Osteoblast (primary cell): ENCODE measurements at regions not wholly inside any gene's neighbourhood (a gene's known extent, or its start where the extent isn't known, plus 50 kb on each side); places are given as distances from the start of the nearest gene placed in this dataset.

Source experiments
- DNase-seq: peaks from one replicate; pipeline ENCODE4 v3.0.0; 2011; ENCODE audit warnings: low spot score, mixed read lengths; ENCODE audit not compliant: insufficient read length; ENCODE audit errors: missing footprints
- H2AFZ ChIP-seq: 2 replicates; pipeline ENCODE4 v1.6.0; 2011; ENCODE audit warnings: mild to moderate bottlenecking, low read length
- H3K27ac ChIP-seq: 2 replicates; pipeline ENCODE4 v1.5.1; 2011; ENCODE audit warnings: mild to moderate bottlenecking, low read depth, low read length, moderate library complexity
- H3K27me3 ChIP-seq: 2 replicates; pipeline ENCODE4 v1.6.0; 2012; ENCODE audit warnings: mild to moderate bottlenecking, control low read depth, inconsistent platforms, low read length, moderate library complexity; ENCODE audit not compliant: insufficient read depth
- H3K36me3 ChIP-seq: 2 replicates; pipeline ENCODE4 v1.5.1; 2011; ENCODE audit warnings: mild to moderate bottlenecking, low read length, control low read depth, moderate library complexity; ENCODE audit not compliant: insufficient read depth
- H3K4me1 ChIP-seq: 2 replicates; pipeline ENCODE4 v1.5.1; 2011; ENCODE audit warnings: mild to moderate bottlenecking, low read length, control low read depth, moderate library complexity; ENCODE audit not compliant: insufficient read depth
- H3K4me2 ChIP-seq: 2 replicates; pipeline ENCODE4 v1.6.0; 2011; ENCODE audit warnings: mild to moderate bottlenecking, low read length; ENCODE audit not compliant: insufficient read depth
- H3K4me3 ChIP-seq: fragments of 200-600 bp; sonication (generic); 3 replicates; pipeline ENCODE4 v1.5.1; 2012; ENCODE audit warnings: mild to moderate bottlenecking, low read length, inconsistent platforms; ENCODE audit not compliant: insufficient read depth
- H3K79me2 ChIP-seq: 2 replicates; pipeline ENCODE4 v1.6.0; 2012; ENCODE audit warnings: mild to moderate bottlenecking, low read length, control low read depth, inconsistent platforms; ENCODE audit not compliant: insufficient read depth
- H3K9me3 ChIP-seq: 2 replicates; pipeline ENCODE4 v1.5.1; 2011; ENCODE audit warnings: low read depth, low read length, control low read depth
- H4K20me1 ChIP-seq: 2 replicates; pipeline ENCODE4 v1.6.0; 2012; ENCODE audit warnings: mild to moderate bottlenecking, low read length, control low read depth; ENCODE audit not compliant: insufficient read depth
- TF ChIP-seq, protein P1 (sequence below): IDR thresholded peaks from 2 replicates; pipeline ENCODE4 v1.5.1; 2011; ENCODE audit warnings: mild to moderate bottlenecking, low read depth, low read length, moderate library complexity; ENCODE audit errors: extremely low read depth

DNA sequence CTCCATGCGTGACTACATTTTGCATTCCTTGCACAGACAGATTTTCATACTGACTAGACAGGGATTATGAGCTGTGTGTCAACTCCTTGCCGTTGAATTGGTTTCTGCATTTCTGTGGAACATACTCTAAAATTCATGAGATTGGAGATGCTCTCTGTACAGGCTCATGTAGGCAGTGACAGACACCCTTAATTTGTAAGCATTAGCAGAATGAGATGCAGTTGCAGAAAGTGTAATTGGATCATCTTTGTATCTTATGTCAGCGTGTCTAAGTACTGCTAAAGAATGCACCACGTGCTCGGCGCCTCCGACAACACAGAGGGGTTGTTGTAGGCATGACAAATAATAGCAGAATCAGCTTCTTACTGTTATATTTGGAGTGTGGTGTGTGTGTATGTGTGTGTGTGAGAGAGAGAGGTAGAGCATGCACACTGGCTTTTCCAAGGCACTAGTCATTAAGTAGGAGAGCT lies 212.4 kb downstream of the CMPK2 start:
- Histone ChIP-seq H3K36me3 (no peaks in the 10 kb centered on the region), H3K4me2 (no peak overlapping the region), H2AFZ (no peak overlapping the region), H3K9me3 (peaks cover 7% of the 10 kb centered on the region), H3K4me1 (no peaks in the 10 kb centered on the region), H4K20me1 (no peaks in the 10 kb centered on the region), H3K4me3 (no peak overlapping the region), H3K27me3 (no peaks in the 10 kb centered on the region), H3K79me2 (no peaks in the 10 kb centered on the region), H3K27ac (no peak overlapping the region)
- DNase-seq, result no peak
- TF ChIP-seq, protein P1, sequence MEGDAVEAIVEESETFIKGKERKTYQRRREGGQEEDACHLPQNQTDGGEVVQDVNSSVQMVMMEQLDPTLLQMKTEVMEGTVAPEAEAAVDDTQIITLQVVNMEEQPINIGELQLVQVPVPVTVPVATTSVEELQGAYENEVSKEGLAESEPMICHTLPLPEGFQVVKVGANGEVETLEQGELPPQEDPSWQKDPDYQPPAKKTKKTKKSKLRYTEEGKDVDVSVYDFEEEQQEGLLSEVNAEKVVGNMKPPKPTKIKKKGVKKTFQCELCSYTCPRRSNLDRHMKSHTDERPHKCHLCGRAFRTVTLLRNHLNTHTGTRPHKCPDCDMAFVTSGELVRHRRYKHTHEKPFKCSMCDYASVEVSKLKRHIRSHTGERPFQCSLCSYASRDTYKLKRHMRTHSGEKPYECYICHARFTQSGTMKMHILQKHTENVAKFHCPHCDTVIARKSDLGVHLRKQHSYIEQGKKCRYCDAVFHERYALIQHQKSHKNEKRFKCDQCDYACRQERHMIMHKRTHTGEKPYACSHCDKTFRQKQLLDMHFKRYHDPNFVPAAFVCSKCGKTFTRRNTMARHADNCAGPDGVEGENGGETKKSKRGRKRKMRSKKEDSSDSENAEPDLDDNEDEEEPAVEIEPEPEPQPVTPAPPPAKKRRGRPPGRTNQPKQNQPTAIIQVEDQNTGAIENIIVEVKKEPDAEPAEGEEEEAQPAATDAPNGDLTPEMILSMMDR, result no peak

DNA sequence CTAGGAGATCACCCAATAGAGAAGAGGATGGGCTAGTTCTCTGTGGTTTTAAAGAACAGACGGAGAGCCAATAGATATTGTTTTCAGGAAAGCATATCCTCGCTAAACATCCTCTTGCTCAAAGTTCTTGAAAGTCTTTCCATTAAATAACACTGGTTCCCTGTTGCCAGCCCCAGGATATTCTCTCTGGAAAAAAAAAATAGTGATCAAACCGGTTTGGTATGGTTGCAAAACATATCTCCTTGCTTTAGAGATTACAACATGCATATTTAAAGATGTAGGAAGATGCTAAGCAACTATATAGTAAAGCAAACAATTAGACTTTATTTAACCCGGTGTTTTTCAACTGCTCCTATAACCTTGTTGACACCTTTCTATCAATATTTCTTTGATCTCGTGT lies 211.4 kb downstream of the CMPK2 start:
- no peaks in the 10 kb centered on the region for H3K27me3 ChIP-seq
- no peak for DNase-seq
- H3K36me3 ChIP-seq, result no peaks in the 10 kb centered on the region
- no peak overlapping the region for H3K4me3 ChIP-seq
- TF ChIP-seq, protein P1, result no peak
- no peak overlapping the region for H3K27ac ChIP-seq
- H3K9me3 ChIP-seq, result peaks cover 7% of the 10 kb centered on the region
- no peak overlapping the region for H3K4me2 ChIP-seq
- H3K79me2 ChIP-seq, result no peaks in the 10 kb centered on the region
- H4K20me1 ChIP-seq, result no peaks in the 10 kb centered on the region
- no peaks in the 10 kb centered on the region for H3K4me1 ChIP-seq
- H2AFZ ChIP-seq, result no peak overlapping the region

GRCh38 chr2:6656633-6657032 lies 209.1 kb downstream of the CMPK2 start:
- Histone ChIP-seq H3K9me3 (peaks cover 7% of the 10 kb centered on the region), H3K27ac (no peak overlapping the region), H3K79me2 (no peaks in the 10 kb centered on the region), H3K4me2 (no peak overlapping the region), H4K20me1 (no peaks in the 10 kb centered on the region), H3K27me3 (no peaks in the 10 kb centered on the region), H3K4me3 (no peak overlapping the region), H3K36me3 (no peaks in the 10 kb centered on the region), H3K4me1 (no peaks in the 10 kb centered on the region), H2AFZ (no peak overlapping the region)
- TF ChIP-seq, protein P1, result no peak
- DNase-seq, result no peak

DNA sequence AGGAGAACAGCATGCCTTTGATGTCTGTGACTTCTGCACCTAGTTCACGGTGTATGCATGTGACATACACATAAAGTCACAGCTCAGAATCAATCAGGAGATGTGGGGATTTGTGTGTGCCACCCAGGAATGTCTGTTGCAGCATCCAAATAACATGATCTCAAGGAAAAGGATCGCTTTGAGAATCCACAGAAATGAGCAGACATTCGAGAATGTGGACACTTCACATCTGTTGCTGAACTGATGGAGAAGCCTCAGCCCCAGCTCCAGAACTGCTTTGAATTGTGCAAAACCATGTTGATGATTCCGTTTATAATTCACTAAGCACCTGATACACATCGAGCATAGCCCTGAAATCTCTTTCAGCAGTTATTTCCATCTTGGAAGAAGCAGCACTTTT lies 208.6 kb downstream of the CMPK2 start:
- no peaks in the 10 kb centered on the region for H3K27me3 ChIP-seq
- TF ChIP-seq, protein P1, result no peak
- H3K4me3 ChIP-seq, result no peak overlapping the region
- H3K4me2 ChIP-seq, result no peak overlapping the region
- no peak for DNase-seq
- H3K36me3 ChIP-seq, result no peaks in the 10 kb centered on the region
- H3K27ac ChIP-seq, result no peak overlapping the region
- no peaks in the 10 kb centered on the region for H3K4me1 ChIP-seq
- no peak overlapping the region for H2AFZ ChIP-seq
- peaks cover 3% of the 10 kb centered on the region for H3K9me3 ChIP-seq
- no peaks in the 10 kb centered on the region for H4K20me1 ChIP-seq
- H3K79me2 ChIP-seq, result no peaks in the 10 kb centered on the region
